ENCODE measurements at regions not wholly inside any gene's neighbourhood (a gene's known extent, or its start where the extent isn't known, plus 50 kb on each side); places are given as distances from the start of the nearest gene placed in this dataset.
A peak's percentile ranks its signal among the peaks of the same experiment; 100 is the strongest.

GRCh38 chr20:7106910-7107309 lies 339.4 kb downstream of the BMP2 start:
- no peak for DNase-seq
- no peaks in the 10 kb centered on the region for H3K9me3 ChIP-seq (replicated peaks)
- H3K4me3 ChIP-seq, result no peak overlapping the region
- no peaks in the 10 kb centered on the region for H3K36me3 ChIP-seq
- H3K27me3 ChIP-seq (ENCODE audit: low read depth), result no peaks in the 10 kb centered on the region
- no peak for TF ChIP-seq CTCF (IDR thresholded peaks at IDR 0.05; ENCODE audit: borderline replicate concordance)
- intact Hi-C loops (cut with micrococcal nuclease), result no loop called here
- H3K27ac ChIP-seq (replicated peaks), result no peak overlapping the region
- H3K4me1 ChIP-seq, result no peaks in the 10 kb centered on the region

- no peak for DNase-seq
- Histone ChIP-seq H3K4me1 (no peaks in the 10 kb centered on the region), H3K9me3 (replicated peaks) (no peaks in the 10 kb centered on the region), H3K36me3 (no peaks in the 10 kb centered on the region), H3K27me3 (ENCODE audit: low read depth) (no peaks in the 10 kb centered on the region), H3K27ac (replicated peaks) (no peak overlapping the region), H3K4me3 (no peak overlapping the region)
- TF ChIP-seq CTCF (IDR thresholded peaks at IDR 0.05; ENCODE audit: borderline replicate concordance), result no peak
- intact Hi-C loops (cut with micrococcal nuclease), result no loop called here
Measured at GRCh38 chr20:7108929-7109328, 341.4 kb downstream of the BMP2 start.

DNA sequence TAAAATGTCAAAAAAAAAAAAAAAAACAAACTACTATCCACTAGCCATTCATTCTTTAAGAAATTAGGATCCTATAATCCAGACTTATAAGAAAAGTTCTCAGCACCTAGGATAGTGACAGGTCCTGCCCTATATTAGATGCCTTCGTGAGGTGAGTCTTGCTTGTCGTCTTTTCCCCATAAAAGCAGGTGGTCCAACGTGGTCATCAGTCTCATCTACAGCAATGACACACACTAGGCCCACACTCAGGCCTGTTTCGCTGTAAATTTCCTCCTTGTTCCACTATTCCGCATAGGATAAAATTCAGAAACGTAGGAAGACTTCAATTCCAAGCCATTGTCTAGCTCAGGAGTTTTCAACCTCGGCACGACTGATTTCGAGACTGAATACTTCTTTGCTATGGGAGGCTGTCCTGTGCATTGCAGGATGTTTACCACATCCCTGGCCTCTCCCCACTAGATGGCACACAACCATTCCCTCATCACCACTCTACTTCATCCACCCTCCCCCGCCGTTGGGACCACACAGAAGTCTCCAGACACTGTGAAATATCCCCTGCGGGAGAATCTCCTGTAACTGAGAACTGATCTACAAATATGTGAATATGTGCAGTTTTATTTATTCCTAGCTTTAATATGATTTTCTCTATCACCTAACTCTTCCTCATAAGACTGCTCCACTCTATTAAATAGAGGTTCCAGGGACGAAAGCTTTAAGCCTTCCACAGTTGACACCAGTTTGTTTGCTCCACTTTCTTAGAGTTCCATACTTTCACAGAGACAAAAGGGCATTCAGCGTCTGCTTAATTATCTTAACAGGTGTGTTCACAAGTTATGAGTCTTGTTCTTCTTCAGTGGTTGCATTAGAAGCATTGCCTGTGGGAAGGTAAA lies 346.3 kb downstream of the BMP2 start:
- H3K4me1 ChIP-seq, result no peaks in the 10 kb centered on the region
- H3K4me3 ChIP-seq, result no peak overlapping the region
- no peaks in the 10 kb centered on the region for H3K36me3 ChIP-seq
- intact Hi-C loops (cut with micrococcal nuclease), result no loop called here
- no peak overlapping the region for H3K27ac ChIP-seq (replicated peaks)
- no peaks in the 10 kb centered on the region for H3K27me3 ChIP-seq (ENCODE audit: low read depth)
- TF ChIP-seq CTCF (IDR thresholded peaks at IDR 0.05; ENCODE audit: borderline replicate concordance), result peak; percentile 68
- no peaks in the 10 kb centered on the region for H3K9me3 ChIP-seq (replicated peaks)
- DNase-seq, result peak; percentile 30

GRCh38 chr20:7123457-7123856 lies 356.0 kb downstream of the BMP2 start:
- intact Hi-C loops (cut with micrococcal nuclease), result no loop called here
- DNase-seq, result no peak
- peak overlapping the region; percentile 88 for H3K27ac ChIP-seq (replicated peaks)

DNA sequence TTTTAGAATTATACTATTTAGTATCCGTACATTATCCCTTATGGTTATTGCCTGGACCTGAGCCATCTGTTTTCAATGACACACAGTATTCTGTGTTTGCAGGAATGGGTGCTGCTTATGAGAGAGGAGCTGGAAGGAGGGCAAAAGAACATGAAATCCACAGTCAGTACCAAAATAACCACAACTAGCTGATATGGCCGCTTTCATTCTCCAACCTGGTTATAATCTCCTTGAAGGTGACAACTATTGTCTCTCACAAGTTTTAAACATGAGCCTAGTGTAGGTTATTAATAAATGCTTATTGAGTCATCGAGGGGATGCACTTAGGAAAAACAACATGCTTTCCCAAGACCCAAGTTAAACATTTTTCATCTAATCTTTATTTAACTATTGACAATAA lies 356.6 kb downstream of the BMP2 start:
- Histone ChIP-seq H3K36me3 (no peaks in the 10 kb centered on the region), H3K27me3 (ENCODE audit: low read depth) (no peaks in the 10 kb centered on the region), H3K4me1 (peaks cover 3% of the 10 kb centered on the region), H3K9me3 (replicated peaks) (no peaks in the 10 kb centered on the region), H3K27ac (replicated peaks) (peak overlapping the region; percentile 88), H3K4me3 (no peak overlapping the region)
- intact Hi-C loops (cut with micrococcal nuclease), result no loop called here
- DNase-seq, result no peak
- no peak for TF ChIP-seq CTCF (IDR thresholded peaks at IDR 0.05; ENCODE audit: borderline replicate concordance)

More at GRCh38 chr20:7123457-7123856, 356.0 kb downstream of the BMP2 start:
- Histone ChIP-seq H3K4me1 (peaks cover 3% of the 10 kb centered on the region), H3K9me3 (replicated peaks) (no peaks in the 10 kb centered on the region), H3K27me3 (ENCODE audit: low read depth) (no peaks in the 10 kb centered on the region), H3K4me3 (no peak overlapping the region), H3K36me3 (no peaks in the 10 kb centered on the region)
- TF ChIP-seq CTCF (IDR thresholded peaks at IDR 0.05; ENCODE audit: borderline replicate concordance), result no peak
